ENCODE measurements at regions not wholly inside any gene's neighbourhood (a gene's known extent, or its start where the extent isn't known, plus 50 kb on each side); places are given as distances from the start of the nearest gene placed in this dataset.

DNA sequence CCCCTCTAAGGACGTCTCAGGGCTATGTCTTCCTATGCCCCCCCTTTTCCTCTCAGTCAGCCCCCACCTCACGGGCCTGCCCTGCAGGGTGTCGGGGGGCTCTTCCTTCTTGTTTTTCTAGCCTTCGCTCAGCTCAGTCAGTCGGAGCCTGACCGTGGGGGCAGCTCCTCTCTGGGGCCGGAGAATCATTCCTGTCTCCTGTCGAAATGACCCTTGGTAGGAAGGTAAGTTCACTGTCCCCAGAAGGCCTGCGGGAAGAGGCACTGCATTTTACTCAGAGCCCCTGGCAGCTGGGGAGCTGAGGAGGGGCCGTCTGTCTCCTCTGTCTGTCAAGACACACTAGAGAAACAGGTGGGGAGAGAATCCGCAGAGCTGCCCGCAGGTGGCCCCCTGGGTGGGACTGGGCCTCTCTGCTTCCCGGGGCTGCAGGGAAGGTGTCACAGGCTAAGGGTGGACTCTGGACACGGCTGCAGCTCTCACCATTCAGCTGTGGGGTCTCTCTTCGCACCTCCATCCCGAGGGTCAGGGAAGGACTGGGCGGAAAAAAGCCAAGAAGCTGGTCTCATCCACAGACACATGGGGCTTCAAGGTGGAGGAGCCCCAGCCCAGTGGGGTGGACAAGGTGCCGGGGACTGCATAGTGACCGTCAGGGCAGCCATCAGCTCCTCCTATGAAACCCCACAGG is 112.8 kb upstream of the TNRC6C start:
- H4K8ac ChIP-seq (ENCODE audit: low read depth, low read length): no peak overlapping the region
- no peak overlapping the region for H3K14ac ChIP-seq (ENCODE audit: low read length)
- peak overlapping the region; percentile 2 for H3K18ac ChIP-seq (ENCODE audit: low read length)
- no peak overlapping the region for H2BK12ac ChIP-seq (ENCODE audit: low read length)
- peaks cover 0 to 4% (median 0%) of the 10 kb centered on the region in 3 experiments for H3K27me3 ChIP-seq (ENCODE audit: control insufficient read depth in 3 of 3, insufficient read depth in 3 of 3, low read depth in 1 of 3, low read length in 3 of 3)
- peak overlapping the region; percentile 88 for H2AK5ac ChIP-seq (ENCODE audit: low read depth, low read length)
- WGBS, 2 donors (ENCODE audit: extremely low coverage in 2 of 2, insufficient read length in 2 of 2, insufficient replicate concordance in 1 of 2): no CpG with 5 or more reads among the region's 19 CpGs
- DNase-seq (ENCODE audit: low spot score): no peak
- H2BK15ac ChIP-seq (ENCODE audit: low read length): peak overlapping the region; percentile 87
- H3K9me3 ChIP-seq (replicated peaks in 1 of 2; ENCODE audit: control insufficient read depth in 2 of 2, insufficient read depth in 1 of 2, low read depth in 1 of 2, low read length in 2 of 2): no peaks in the 10 kb centered on the region
- no peak overlapping the region for H3K4me2 ChIP-seq (ENCODE audit: insufficient read depth, low read length, poor library complexity, severe bottlenecking)
- H2AFZ ChIP-seq (ENCODE audit: low read length): peak overlapping the region; percentile 29
- no peak overlapping the region for H3K4me3 ChIP-seq (ENCODE audit: low read length in 2 of 2)
- H2BK5ac ChIP-seq (ENCODE audit: low read length): no peak overlapping the region
- no peak overlapping the region for H3K23ac ChIP-seq (ENCODE audit: low read depth, low read length, poor library complexity)
- peaks cover 0 to 1% of the 10 kb centered on the region in 2 donors for H3K4me1 ChIP-seq (ENCODE audit: control insufficient read depth in 2 of 2, insufficient read depth in 1 of 2, low read depth in 1 of 2, low read length in 2 of 2)
- H3K36me3 ChIP-seq (replicated peaks in 1 of 2; ENCODE audit: control insufficient read depth in 2 of 2, insufficient read depth in 2 of 2, low read length in 2 of 2): no peaks in the 10 kb centered on the region
- H3K4ac ChIP-seq (ENCODE audit: low read length): no peak overlapping the region
- no peak overlapping the region for H3K27ac ChIP-seq (replicated peaks; ENCODE audit: low read length)
- H3K79me1 ChIP-seq (ENCODE audit: low read depth, low read length): no peaks in the 10 kb centered on the region
- H4K91ac ChIP-seq (ENCODE audit: low read depth, low read length, poor library complexity): no peak overlapping the region
- no peak overlapping the region for H3K9ac ChIP-seq (ENCODE audit: low read depth, low read length, poor library complexity)
- H2BK120ac ChIP-seq (ENCODE audit: low read depth, low read length): peak overlapping the region; percentile 49

DNA sequence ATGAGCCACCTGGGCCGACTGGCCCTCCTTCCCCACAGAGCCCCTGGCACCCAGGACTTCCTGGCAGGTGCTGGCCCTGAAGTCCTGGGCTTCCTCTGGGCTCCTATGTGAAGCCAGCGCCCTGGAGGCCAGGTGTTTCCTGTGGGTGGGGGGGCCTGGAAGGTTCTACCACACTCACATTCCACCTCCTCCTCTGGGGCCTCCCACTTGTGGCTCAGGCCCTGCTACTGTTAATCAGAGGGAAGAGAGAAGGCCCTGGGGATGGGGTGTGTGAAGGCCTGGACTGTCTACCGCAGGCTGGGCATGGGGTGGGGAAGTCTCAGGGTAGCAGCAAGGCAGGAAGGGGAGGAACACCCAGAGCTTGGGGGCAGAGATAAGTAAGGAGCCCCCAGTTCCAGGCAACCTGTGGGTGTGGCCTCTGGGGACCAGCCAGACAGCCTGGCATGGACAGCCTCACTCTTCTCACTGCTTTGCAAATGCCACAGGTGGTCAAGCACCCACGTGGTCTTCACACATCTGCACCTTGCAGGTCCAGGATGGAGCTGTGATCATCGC is 111.9 kb upstream of the TNRC6C start:
- H2BK120ac ChIP-seq (ENCODE audit: low read depth, low read length): no peak overlapping the region
- H3K4me2 ChIP-seq (ENCODE audit: insufficient read depth, low read length, poor library complexity, severe bottlenecking): no peak overlapping the region
- WGBS, 2 donors (ENCODE audit: extremely low coverage in 2 of 2, insufficient read length in 2 of 2, insufficient replicate concordance in 1 of 2): no CpG with 5 or more reads among the region's 5 CpGs
- no peak overlapping the region for H2BK5ac ChIP-seq (ENCODE audit: low read length)
- H3K23ac ChIP-seq (ENCODE audit: low read depth, low read length, poor library complexity): no peak overlapping the region
- H3K9ac ChIP-seq (ENCODE audit: low read depth, low read length, poor library complexity): no peak overlapping the region
- H3K4ac ChIP-seq (ENCODE audit: low read length): no peak overlapping the region
- H3K36me3 ChIP-seq (replicated peaks in 1 of 2; ENCODE audit: control insufficient read depth in 2 of 2, insufficient read depth in 2 of 2, low read length in 2 of 2): no peaks in the 10 kb centered on the region
- H2BK12ac ChIP-seq (ENCODE audit: low read length): no peak overlapping the region
- no peak overlapping the region for H4K91ac ChIP-seq (ENCODE audit: low read depth, low read length, poor library complexity)
- no peak for DNase-seq (ENCODE audit: low spot score)
- no peak overlapping the region for H2AFZ ChIP-seq (ENCODE audit: low read length)
- peak overlapping the region; percentile 40 for H3K18ac ChIP-seq (ENCODE audit: low read length)
- H3K27ac ChIP-seq (replicated peaks; ENCODE audit: low read length): no peak overlapping the region
- no peak overlapping the region for H3K4me3 ChIP-seq (ENCODE audit: low read length in 2 of 2)
- no peaks in the 10 kb centered on the region for H3K9me3 ChIP-seq (replicated peaks in 1 of 2; ENCODE audit: control insufficient read depth in 2 of 2, insufficient read depth in 1 of 2, low read depth in 1 of 2, low read length in 2 of 2)
- peaks cover 0 to 4% (median 0%) of the 10 kb centered on the region in 3 experiments for H3K27me3 ChIP-seq (ENCODE audit: control insufficient read depth in 3 of 3, insufficient read depth in 3 of 3, low read depth in 1 of 3, low read length in 3 of 3)
- H2AK5ac ChIP-seq (ENCODE audit: low read depth, low read length): peak overlapping the region; percentile 58
- no peak overlapping the region for H4K8ac ChIP-seq (ENCODE audit: low read depth, low read length)
- peaks cover 0 to 1% of the 10 kb centered on the region in 2 donors for H3K4me1 ChIP-seq (ENCODE audit: control insufficient read depth in 2 of 2, insufficient read depth in 1 of 2, low read depth in 1 of 2, low read length in 2 of 2)
- H3K79me1 ChIP-seq (ENCODE audit: low read depth, low read length): no peaks in the 10 kb centered on the region
- H2BK15ac ChIP-seq (ENCODE audit: low read length): no peak overlapping the region
- H3K14ac ChIP-seq (ENCODE audit: low read length): no peak overlapping the region

DNA sequence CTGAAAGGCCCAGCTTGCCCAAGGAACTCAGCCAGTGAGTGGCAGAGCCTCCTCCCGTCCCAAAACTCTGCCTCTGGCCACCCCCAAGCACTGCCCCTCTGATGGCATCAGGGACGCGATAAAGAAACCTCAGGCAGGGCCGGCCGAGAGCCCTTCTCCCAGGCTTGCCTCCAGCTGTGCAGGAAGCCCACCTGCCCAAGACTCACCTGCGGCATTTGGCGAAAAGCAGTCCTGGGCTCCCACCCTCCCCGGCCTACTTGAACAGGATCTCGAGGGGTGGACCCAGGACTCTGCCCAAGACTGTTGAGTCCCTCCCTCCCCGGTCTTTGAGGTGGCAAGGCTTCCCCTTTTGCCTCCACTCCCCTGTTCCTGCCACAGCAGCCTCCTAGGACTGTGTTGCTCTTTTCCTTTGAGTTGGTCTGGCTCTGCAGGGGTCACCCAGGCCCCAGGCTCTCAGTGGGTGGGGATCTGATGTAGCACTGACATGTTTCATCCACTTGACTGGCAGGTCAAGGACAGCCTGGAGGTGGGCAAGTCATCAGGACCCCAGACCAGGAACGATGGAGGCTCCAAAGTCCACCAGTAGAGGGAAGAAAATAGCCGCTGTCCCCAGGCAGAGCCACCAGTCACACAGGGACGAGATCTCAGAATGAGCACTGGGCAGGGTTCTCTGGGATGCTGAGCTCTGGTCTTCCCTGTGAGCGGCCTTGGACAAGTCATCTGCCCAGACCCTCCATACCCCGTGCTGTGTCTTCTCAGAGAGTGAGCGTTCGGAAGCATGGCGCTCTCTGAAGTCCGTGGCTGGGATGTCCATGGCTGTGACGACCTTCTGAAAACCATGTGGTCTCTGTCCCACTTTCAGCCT is 111.0 kb upstream of the TNRC6C start:
- Histone ChIP-seq H2AFZ (ENCODE audit: low read length) (no peak overlapping the region), H2BK120ac (ENCODE audit: low read depth, low read length) (no peak overlapping the region), H3K9ac (ENCODE audit: low read depth, low read length, poor library complexity) (no peak overlapping the region), H4K91ac (ENCODE audit: low read depth, low read length, poor library complexity) (no peak overlapping the region), H3K23ac (ENCODE audit: low read depth, low read length, poor library complexity) (no peak overlapping the region), H2AK5ac (ENCODE audit: low read depth, low read length) (no peak overlapping the region), H3K4ac (ENCODE audit: low read length) (no peak overlapping the region), H3K4me3 (ENCODE audit: low read length in 2 of 2) (no peak overlapping the region), H3K27me3 (ENCODE audit: control insufficient read depth in 3 of 3, insufficient read depth in 3 of 3, low read depth in 1 of 3, low read length in 3 of 3) (peaks cover 0 to 2% (median 0%) of the 10 kb centered on the region in 3 experiments), H3K14ac (ENCODE audit: low read length) (no peak overlapping the region), H2BK12ac (ENCODE audit: low read length) (no peak overlapping the region), H2BK5ac (ENCODE audit: low read length) (no peak overlapping the region), H3K9me3 (replicated peaks in 1 of 2; ENCODE audit: control insufficient read depth in 2 of 2, insufficient read depth in 1 of 2, low read depth in 1 of 2, low read length in 2 of 2) (peaks cover 0 to 6% of the 10 kb centered on the region in 2 donors), H3K4me1 (ENCODE audit: control insufficient read depth in 2 of 2, insufficient read depth in 1 of 2, low read depth in 1 of 2, low read length in 2 of 2) (peaks cover 0 to 9% of the 10 kb centered on the region in 2 donors), H3K36me3 (replicated peaks in 1 of 2; ENCODE audit: control insufficient read depth in 2 of 2, insufficient read depth in 2 of 2, low read length in 2 of 2) (no peaks in the 10 kb centered on the region), H3K18ac (ENCODE audit: low read length) (peak overlapping the region; percentile 7), H3K79me1 (ENCODE audit: low read depth, low read length) (no peaks in the 10 kb centered on the region), H3K27ac (replicated peaks; ENCODE audit: low read length) (no peak overlapping the region), H2BK15ac (ENCODE audit: low read length) (no peak overlapping the region), H4K8ac (ENCODE audit: low read depth, low read length) (no peak overlapping the region), H3K4me2 (ENCODE audit: insufficient read depth, low read length, poor library complexity, severe bottlenecking) (no peak overlapping the region)
- DNase-seq (ENCODE audit: low spot score): no peak
- WGBS, 2 donors (ENCODE audit: extremely low coverage in 2 of 2, insufficient read length in 2 of 2, insufficient replicate concordance in 1 of 2): no CpG with 5 or more reads among the region's 20 CpGs

DNA sequence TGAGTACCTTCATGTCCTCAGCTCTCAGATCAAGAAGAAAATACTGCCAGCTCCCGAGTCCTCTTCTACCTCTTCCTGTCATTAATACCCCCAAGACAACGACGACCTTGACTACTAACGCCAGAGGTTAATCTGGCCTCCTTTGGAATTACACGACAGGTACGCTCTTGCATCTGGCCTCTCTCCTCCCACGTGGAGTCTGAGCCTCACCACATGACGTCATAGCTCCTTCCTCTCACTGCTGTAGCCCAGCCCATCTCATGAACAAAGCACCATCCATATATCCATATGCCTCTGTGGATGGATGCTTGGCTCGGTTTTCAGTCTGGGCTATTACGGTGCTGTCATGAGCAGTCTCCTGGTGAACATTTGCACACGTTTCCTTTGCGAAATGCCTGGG is 110.2 kb upstream of the TNRC6C start:
- Histone ChIP-seq H3K9ac (ENCODE audit: low read depth, low read length, poor library complexity) (no peak overlapping the region), H4K8ac (ENCODE audit: low read depth, low read length) (no peak overlapping the region), H4K91ac (ENCODE audit: low read depth, low read length, poor library complexity) (no peak overlapping the region), H2BK15ac (ENCODE audit: low read length) (no peak overlapping the region), H3K9me3 (replicated peaks in 1 of 2; ENCODE audit: control insufficient read depth in 2 of 2, insufficient read depth in 1 of 2, low read depth in 1 of 2, low read length in 2 of 2) (peaks cover 0 to 6% of the 10 kb centered on the region in 2 donors), H3K14ac (ENCODE audit: low read length) (no peak overlapping the region), H2BK120ac (ENCODE audit: low read depth, low read length) (no peak overlapping the region), H3K27ac (replicated peaks; ENCODE audit: low read length) (no peak overlapping the region), H3K4me3 (ENCODE audit: low read length in 2 of 2) (no peak overlapping the region), H2BK5ac (ENCODE audit: low read length) (no peak overlapping the region), H3K36me3 (replicated peaks in 1 of 2; ENCODE audit: control insufficient read depth in 2 of 2, insufficient read depth in 2 of 2, low read length in 2 of 2) (no peaks in the 10 kb centered on the region), H3K4ac (ENCODE audit: low read length) (no peak overlapping the region), H3K18ac (ENCODE audit: low read length) (no peak overlapping the region), H3K27me3 (ENCODE audit: control insufficient read depth in 3 of 3, insufficient read depth in 3 of 3, low read depth in 1 of 3, low read length in 3 of 3) (peaks cover 0 to 2% (median 0%) of the 10 kb centered on the region in 3 experiments), H3K4me1 (ENCODE audit: control insufficient read depth in 2 of 2, insufficient read depth in 1 of 2, low read depth in 1 of 2, low read length in 2 of 2) (peaks cover 0 to 9% of the 10 kb centered on the region in 2 donors), H3K4me2 (ENCODE audit: insufficient read depth, low read length, poor library complexity, severe bottlenecking) (no peak overlapping the region), H2AK5ac (ENCODE audit: low read depth, low read length) (no peak overlapping the region), H3K79me1 (ENCODE audit: low read depth, low read length) (no peaks in the 10 kb centered on the region), H2AFZ (ENCODE audit: low read length) (no peak overlapping the region), H2BK12ac (ENCODE audit: low read length) (no peak overlapping the region), H3K23ac (ENCODE audit: low read depth, low read length, poor library complexity) (no peak overlapping the region)
- DNase-seq (ENCODE audit: low spot score): no peak
- no CpG with 5 or more reads among the region's 12 CpGs for WGBS, 2 donors (ENCODE audit: extremely low coverage in 2 of 2, insufficient read length in 2 of 2, insufficient replicate concordance in 1 of 2)
